ENCODE measurements at regions not wholly inside any gene's neighbourhood (a gene's known extent, or its start where the extent isn't known, plus 50 kb on each side); places are given as distances from the start of the nearest gene placed in this dataset.
"Not testable (repeated sequence)": the region's sequence is repeated elsewhere in the genome, so short reads cannot be mapped to it uniquely, and the experiment has no call there.

DNA sequence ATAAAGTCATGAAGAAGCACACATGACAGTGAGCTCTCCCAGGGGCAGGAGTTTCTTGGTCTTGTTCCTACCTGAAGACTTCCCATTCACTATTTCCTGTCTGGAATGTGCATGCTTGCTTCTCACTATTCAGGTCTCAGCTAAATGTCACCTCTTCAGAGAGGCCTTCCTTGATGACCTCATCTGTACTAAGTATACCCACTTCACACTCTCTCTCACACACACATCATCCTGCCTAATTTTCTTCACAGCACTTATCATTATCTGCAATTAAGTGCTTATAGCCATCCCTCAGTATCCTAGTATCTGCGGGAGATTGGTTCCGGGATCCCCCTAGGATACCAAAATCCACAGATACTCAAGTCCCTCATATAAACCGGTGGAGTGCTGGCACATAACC is 146.4 kb upstream of the IVNS1ABP start:
- H3K4me3 ChIP-seq (ENCODE audit: low read depth, low read length), result no peak overlapping the region
- TF ChIP-seq, protein P1, sequence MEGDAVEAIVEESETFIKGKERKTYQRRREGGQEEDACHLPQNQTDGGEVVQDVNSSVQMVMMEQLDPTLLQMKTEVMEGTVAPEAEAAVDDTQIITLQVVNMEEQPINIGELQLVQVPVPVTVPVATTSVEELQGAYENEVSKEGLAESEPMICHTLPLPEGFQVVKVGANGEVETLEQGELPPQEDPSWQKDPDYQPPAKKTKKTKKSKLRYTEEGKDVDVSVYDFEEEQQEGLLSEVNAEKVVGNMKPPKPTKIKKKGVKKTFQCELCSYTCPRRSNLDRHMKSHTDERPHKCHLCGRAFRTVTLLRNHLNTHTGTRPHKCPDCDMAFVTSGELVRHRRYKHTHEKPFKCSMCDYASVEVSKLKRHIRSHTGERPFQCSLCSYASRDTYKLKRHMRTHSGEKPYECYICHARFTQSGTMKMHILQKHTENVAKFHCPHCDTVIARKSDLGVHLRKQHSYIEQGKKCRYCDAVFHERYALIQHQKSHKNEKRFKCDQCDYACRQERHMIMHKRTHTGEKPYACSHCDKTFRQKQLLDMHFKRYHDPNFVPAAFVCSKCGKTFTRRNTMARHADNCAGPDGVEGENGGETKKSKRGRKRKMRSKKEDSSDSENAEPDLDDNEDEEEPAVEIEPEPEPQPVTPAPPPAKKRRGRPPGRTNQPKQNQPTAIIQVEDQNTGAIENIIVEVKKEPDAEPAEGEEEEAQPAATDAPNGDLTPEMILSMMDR (IDR thresholded peaks at IDR 0.05; ENCODE audit: control insufficient read depth, extremely low read depth, insufficient read depth), result no peak

DNA sequence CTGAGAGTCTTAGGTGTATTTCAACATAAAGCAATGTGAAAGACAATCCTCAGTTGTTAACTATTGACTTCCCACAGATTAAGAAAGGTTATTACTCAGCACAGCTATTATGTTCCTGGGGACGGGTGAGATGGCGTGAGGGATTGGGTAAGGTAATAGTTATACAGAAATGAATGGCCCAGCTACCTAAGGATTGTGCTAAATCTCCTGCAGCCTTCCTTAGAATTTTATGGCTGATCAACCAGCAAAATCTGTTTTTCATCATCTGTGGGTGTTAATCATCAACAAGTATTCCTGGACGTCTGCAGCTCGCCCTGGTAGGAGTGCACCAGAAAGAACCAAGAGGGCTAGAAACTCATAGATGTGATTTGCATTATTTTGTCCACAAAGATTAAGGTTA is 146.0 kb upstream of the IVNS1ABP start:
- no peak overlapping the region for H3K4me3 ChIP-seq (ENCODE audit: low read depth, low read length)
- TF ChIP-seq, protein P1 (IDR thresholded peaks at IDR 0.05; ENCODE audit: control insufficient read depth, extremely low read depth, insufficient read depth), result no peak
- no peak for DNase-seq (ENCODE audit: low read depth)

More for the DNA sequence above, 146.4 kb upstream of the IVNS1ABP start:
- DNase-seq (ENCODE audit: low read depth), result no peak

DNA sequence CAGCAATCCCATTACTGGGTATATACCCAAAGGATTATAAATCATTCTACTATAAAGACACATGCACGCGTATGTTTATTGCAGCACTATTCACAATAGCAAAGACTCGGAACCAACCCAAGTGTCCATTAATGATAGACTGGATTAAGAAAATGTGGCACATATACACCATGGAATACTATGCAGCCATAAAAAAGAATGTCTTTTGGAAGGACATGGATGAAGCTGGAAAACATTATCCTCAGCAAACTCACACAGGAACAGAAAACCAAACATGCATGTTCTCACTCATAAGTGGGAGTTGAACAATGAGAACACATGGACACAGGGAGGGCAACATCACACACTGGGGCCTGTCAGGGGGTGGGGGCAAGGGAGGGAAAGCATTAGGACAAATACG is 143.7 kb upstream of the IVNS1ABP start:
- not testable (repeated sequence) for H3K4me3 ChIP-seq (ENCODE audit: low read depth, low read length); DNase-seq (ENCODE audit: low read depth)

DNA sequence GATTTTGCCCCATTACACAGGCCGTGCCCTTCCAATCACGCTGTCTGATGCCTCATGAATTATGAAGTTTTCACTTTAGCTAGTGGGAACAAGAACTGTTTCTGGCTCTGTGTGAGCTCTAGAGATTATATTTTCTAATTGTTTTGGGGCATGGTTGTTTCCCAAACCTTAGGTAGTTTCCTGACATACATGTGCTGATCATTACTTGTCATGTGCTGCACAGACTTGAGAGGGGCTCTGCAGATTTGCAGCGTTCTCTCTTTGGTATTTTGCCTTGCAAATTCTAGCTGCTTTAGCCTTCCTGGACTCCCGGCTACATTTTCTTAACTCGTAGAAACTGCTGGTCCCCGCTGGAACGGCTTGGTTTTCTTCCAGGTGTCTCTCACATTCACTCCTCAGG is 142.1 kb upstream of the IVNS1ABP start:
- H3K4me3 ChIP-seq (ENCODE audit: low read depth, low read length), result no peak overlapping the region
- TF ChIP-seq, protein P1 (IDR thresholded peaks at IDR 0.05; ENCODE audit: control insufficient read depth, extremely low read depth, insufficient read depth), result no peak
- DNase-seq (ENCODE audit: low read depth), result no peak

DNA sequence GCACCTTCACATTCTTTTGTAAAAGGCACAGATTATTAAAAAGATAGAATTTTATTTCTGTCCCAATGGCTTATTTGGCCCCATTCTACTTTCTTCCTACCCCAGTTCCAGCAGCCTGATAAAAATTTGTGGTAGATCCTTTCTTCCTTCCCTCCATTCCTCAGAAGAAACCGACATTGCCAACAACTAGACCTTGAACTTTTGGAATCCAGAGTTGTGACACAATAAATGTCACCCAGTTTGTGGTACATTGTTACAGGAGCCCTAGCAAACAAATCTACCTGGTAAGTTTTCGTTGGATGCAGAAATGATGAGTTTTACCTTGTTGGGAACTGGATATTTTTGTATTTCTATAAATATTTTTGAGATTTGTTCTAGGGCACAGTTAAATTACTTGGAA is 141.6 kb upstream of the IVNS1ABP start:
- TF ChIP-seq, protein P1 (IDR thresholded peaks at IDR 0.05; ENCODE audit: control insufficient read depth, extremely low read depth, insufficient read depth), result no peak
- no peak overlapping the region for H3K4me3 ChIP-seq (ENCODE audit: low read depth, low read length)

DNA sequence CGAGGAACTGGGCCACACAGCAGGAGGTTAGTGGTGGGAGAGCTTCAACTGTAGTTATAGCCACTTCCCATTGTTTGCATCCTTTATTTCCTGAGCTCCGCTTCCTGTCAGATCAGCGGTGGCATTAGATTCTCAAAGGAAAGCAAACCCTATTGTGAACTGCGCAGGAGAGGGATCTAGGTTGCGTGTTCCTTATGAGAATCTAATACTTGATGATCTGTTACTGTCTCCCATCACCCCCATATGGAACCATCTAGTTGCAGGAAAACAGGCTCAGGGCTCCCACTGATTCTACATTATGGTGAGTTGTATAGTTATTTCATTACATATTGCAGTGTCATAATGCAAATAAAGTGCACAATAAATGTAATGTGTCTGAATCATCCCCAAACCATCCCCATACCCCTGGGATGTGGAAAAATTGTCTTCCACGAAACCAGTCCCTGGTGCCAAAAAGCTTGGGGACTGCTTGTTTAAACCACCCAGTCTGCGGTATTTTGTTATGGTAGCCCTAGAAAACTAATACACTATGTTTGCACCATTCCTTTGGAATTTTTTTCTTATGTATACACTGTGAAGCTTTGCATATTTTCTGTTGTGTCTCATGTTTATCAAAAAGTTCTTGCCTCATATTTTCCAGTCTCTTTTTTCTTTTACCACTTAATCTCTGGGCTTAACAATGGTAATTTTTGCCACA is 136.6 kb upstream of the IVNS1ABP start:
- TF ChIP-seq, protein P1 (IDR thresholded peaks at IDR 0.05; ENCODE audit: control insufficient read depth, extremely low read depth, insufficient read depth), result no peak
- no peak for DNase-seq (ENCODE audit: low read depth)
- no peak overlapping the region for H3K4me3 ChIP-seq (ENCODE audit: low read depth, low read length)

More for the DNA sequence above, 141.6 kb upstream of the IVNS1ABP start:
- no peak for DNase-seq (ENCODE audit: low read depth)

DNA sequence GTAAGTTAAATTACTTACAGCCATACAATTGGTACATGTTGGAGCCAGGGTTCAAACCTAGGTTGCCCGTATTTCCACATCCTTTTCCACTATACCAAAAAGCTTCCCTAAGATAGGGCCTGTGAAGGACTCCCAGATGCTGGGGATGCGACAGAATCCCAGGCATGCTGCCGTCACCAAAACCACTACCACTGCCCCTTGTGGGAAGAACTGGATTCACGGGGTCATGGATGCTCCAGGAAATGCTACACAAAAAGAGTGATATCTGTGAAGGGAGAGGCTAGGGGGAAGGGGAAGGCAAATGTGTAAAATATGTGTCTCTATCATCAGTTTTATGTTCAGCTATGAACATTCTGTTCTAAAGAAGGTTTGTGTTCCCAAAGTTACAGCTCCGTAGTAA is 133.9 kb upstream of the IVNS1ABP start:
- H3K4me3 ChIP-seq (ENCODE audit: low read depth, low read length), result no peak overlapping the region
- TF ChIP-seq, protein P1 (IDR thresholded peaks at IDR 0.05; ENCODE audit: control insufficient read depth, extremely low read depth, insufficient read depth), result no peak
- DNase-seq (ENCODE audit: low read depth), result no peak
